Adrenal gland (tissue), 5 donors: ENCODE measurements at regions not wholly inside any gene's neighbourhood (a gene's known extent, or its start where the extent isn't known, plus 50 kb on each side); places are given as distances from the start of the nearest gene placed in this dataset.

Experiments used
- CTCF ChIP-seq, 6 experiments: fragments of 450-650 bp in 4 of 6; fragments of 200-600 bp in 2 of 6; sonication (generic) in 1 of 6; IDR thresholded peaks; 1 replicate in 5 of 6; 2 replicates in 1 of 6; pipeline versions ENCODE4 v1.5.1 to v1.8.0; 2016 to 2021; ENCODE audit warnings: antibody characterized with exemption in 6 of 6, mild to moderate bottlenecking in 2 of 6, moderate library complexity in 1 of 6
- POLR2A ChIP-seq, 2 donors: fragments of 450-650 bp; IDR thresholded peaks; one replicate each; pipeline ENCODE4 v1.6.1; 2017; ENCODE audit warnings: antibody characterized with exemption in 2 of 2, mild to moderate bottlenecking in 2 of 2, moderate library complexity in 1 of 2
- donor health status: DM: no; HTN: no; CAD: no.

GRCh38 chr6:6737671-6738070 lies 149.2 kb downstream of the LY86 start:
- TF ChIP-seq CTCF (IDR thresholded peaks at IDR 0.05) (no peak), POLR2A (IDR thresholded peaks at IDR 0.05) (no peak)
